ENCODE measurements at regions not wholly inside any gene's neighbourhood (a gene's known extent, or its start where the extent isn't known, plus 50 kb on each side); places are given as distances from the start of the nearest gene placed in this dataset.

DNA sequence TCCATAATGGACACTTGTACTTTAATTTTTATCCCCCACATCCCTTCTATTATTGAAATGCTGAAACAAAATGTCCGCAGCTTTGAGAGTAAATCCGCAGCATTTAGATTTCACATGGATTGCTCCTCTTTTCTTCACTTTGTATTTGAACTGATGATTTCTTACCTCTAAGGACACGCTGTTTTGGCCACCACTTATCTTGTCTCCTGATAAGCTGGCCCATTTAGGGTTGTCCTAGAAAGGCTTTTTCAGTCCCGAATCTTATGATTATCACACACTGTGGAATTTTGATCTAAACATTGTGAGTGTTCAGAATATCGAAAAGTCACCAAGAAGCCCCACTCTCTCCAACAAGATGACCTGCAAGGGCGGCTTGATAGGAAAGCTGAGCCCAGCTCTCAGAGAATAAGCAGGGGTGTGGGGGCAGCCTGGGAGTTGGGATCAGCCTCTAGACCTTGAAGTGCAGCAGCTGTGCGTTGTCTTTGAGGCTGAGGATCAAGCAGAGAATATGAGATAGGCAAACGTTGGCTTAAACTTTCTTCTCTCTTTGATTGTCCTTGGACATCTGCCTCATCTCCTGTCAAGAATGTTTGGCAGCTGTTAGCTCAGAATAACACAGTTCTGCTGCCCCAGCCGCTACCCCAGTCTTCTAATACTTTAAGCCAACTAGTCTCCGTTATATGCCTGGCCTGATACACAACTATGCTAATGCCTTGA, 399.7 kb upstream of the NR2F2 start:
- no peaks in the 10 kb centered on the region for H3K36me3 ChIP-seq (ENCODE audit: insufficient read depth, low read length)
- no peaks in the 10 kb centered on the region for H3K9me2 ChIP-seq (ENCODE audit: low read depth, low read length)
- no peak overlapping the region for H3K9ac ChIP-seq (ENCODE audit: low read length)
- H3K4me3 ChIP-seq (ENCODE audit: low read depth, low read length, poor library complexity, severe bottlenecking): no peak overlapping the region
- H3K9me3 ChIP-seq (ENCODE audit: low read length): no peaks in the 10 kb centered on the region
- TF ChIP-seq, protein P1, sequence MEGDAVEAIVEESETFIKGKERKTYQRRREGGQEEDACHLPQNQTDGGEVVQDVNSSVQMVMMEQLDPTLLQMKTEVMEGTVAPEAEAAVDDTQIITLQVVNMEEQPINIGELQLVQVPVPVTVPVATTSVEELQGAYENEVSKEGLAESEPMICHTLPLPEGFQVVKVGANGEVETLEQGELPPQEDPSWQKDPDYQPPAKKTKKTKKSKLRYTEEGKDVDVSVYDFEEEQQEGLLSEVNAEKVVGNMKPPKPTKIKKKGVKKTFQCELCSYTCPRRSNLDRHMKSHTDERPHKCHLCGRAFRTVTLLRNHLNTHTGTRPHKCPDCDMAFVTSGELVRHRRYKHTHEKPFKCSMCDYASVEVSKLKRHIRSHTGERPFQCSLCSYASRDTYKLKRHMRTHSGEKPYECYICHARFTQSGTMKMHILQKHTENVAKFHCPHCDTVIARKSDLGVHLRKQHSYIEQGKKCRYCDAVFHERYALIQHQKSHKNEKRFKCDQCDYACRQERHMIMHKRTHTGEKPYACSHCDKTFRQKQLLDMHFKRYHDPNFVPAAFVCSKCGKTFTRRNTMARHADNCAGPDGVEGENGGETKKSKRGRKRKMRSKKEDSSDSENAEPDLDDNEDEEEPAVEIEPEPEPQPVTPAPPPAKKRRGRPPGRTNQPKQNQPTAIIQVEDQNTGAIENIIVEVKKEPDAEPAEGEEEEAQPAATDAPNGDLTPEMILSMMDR (IDR thresholded peaks at IDR 0.05; ENCODE audit: low read length): no peak
- TF ChIP-seq EZH2 (IDR thresholded peaks at IDR 0.05; ENCODE audit: borderline replicate concordance, low read length): no peak
- no peak overlapping the region for H3K4me2 ChIP-seq (ENCODE audit: low read length)
- no peaks in the 10 kb centered on the region for H3K79me2 ChIP-seq (ENCODE audit: insufficient read depth, low read length)
- no peaks in the 10 kb centered on the region for H3K4me1 ChIP-seq (ENCODE audit: insufficient read depth, low read length, severe bottlenecking)
- H2AFZ ChIP-seq (ENCODE audit: low read length): no peak overlapping the region
- H3K27me3 ChIP-seq (ENCODE audit: insufficient read depth, low read length): no peaks in the 10 kb centered on the region
- H3K27ac ChIP-seq (ENCODE audit: low read depth, low read length, poor library complexity, severe bottlenecking): no peak overlapping the region
- H4K20me1 ChIP-seq (ENCODE audit: insufficient read depth, low read length): no peaks in the 10 kb centered on the region
- H3F3A ChIP-seq (ENCODE audit: insufficient read depth, low read length): no peaks in the 10 kb centered on the region

DNA sequence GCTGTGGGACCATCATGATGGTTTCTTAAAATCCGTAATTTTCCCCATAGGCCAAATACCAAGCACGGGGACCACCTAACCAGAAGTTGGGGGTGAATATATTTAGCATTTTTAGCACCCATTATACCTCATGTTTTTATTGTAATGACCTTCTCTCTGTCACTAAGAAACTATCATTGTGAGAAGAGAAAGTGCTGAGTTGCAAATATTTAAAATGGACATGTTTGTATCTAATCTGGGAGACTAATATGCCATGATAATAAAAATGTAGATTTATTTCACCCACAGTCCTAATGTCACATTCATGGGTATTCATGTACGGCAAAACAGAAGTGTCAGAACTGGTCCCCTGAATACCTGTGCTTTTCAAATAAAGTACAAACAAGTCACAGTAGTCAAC, 398.9 kb upstream of the NR2F2 start:
- Histone ChIP-seq H3K36me3 (ENCODE audit: insufficient read depth, low read length) (no peaks in the 10 kb centered on the region), H4K20me1 (ENCODE audit: insufficient read depth, low read length) (no peaks in the 10 kb centered on the region), H3K4me3 (ENCODE audit: low read depth, low read length, poor library complexity, severe bottlenecking) (no peak overlapping the region), H3K79me2 (ENCODE audit: insufficient read depth, low read length) (no peaks in the 10 kb centered on the region), H3F3A (ENCODE audit: insufficient read depth, low read length) (no peaks in the 10 kb centered on the region), H3K27me3 (ENCODE audit: insufficient read depth, low read length) (no peaks in the 10 kb centered on the region), H3K9me2 (ENCODE audit: low read depth, low read length) (no peaks in the 10 kb centered on the region), H3K4me1 (ENCODE audit: insufficient read depth, low read length, severe bottlenecking) (no peaks in the 10 kb centered on the region), H3K9me3 (ENCODE audit: low read length) (no peaks in the 10 kb centered on the region), H3K9ac (ENCODE audit: low read length) (no peak overlapping the region), H2AFZ (ENCODE audit: low read length) (no peak overlapping the region), H3K27ac (ENCODE audit: low read depth, low read length, poor library complexity, severe bottlenecking) (no peak overlapping the region), H3K4me2 (ENCODE audit: low read length) (no peak overlapping the region)
- TF ChIP-seq, protein P1 (IDR thresholded peaks at IDR 0.05; ENCODE audit: low read length): no peak
- no peak for TF ChIP-seq EZH2 (IDR thresholded peaks at IDR 0.05; ENCODE audit: borderline replicate concordance, low read length)

DNA sequence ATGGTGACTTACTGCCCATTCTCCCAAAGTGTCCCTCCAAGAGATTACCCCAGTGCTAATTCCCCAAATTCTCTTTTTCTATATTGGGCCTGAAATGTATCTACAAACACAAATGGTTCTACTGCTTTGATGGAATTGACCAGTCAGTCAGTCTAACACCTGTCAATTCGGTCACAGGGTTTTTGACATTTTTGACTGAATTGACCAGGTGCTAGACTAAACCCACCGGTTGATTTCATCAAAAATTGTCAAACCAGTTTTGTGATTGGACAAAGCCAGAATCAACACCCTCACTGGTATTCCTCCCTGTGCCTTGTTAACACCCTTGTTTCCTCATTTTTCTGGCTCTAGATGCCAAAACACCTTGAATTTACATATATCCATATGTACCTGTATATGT, 398.4 kb upstream of the NR2F2 start:
- H3K79me2 ChIP-seq (ENCODE audit: insufficient read depth, low read length): no peaks in the 10 kb centered on the region
- H3K4me3 ChIP-seq (ENCODE audit: low read depth, low read length, poor library complexity, severe bottlenecking): no peak overlapping the region
- no peaks in the 10 kb centered on the region for H3K36me3 ChIP-seq (ENCODE audit: insufficient read depth, low read length)
- no peaks in the 10 kb centered on the region for H3K9me3 ChIP-seq (ENCODE audit: low read length)
- no peak overlapping the region for H3K4me2 ChIP-seq (ENCODE audit: low read length)
- no peaks in the 10 kb centered on the region for H3F3A ChIP-seq (ENCODE audit: insufficient read depth, low read length)
- H3K9ac ChIP-seq (ENCODE audit: low read length): no peak overlapping the region
- TF ChIP-seq, protein P1 (IDR thresholded peaks at IDR 0.05; ENCODE audit: low read length): no peak
- TF ChIP-seq EZH2 (IDR thresholded peaks at IDR 0.05; ENCODE audit: borderline replicate concordance, low read length): no peak
- no peaks in the 10 kb centered on the region for H3K27me3 ChIP-seq (ENCODE audit: insufficient read depth, low read length)
- no peaks in the 10 kb centered on the region for H3K9me2 ChIP-seq (ENCODE audit: low read depth, low read length)
- H2AFZ ChIP-seq (ENCODE audit: low read length): no peak overlapping the region
- no peak overlapping the region for H3K27ac ChIP-seq (ENCODE audit: low read depth, low read length, poor library complexity, severe bottlenecking)
- no peaks in the 10 kb centered on the region for H4K20me1 ChIP-seq (ENCODE audit: insufficient read depth, low read length)
- no peaks in the 10 kb centered on the region for H3K4me1 ChIP-seq (ENCODE audit: insufficient read depth, low read length, severe bottlenecking)
